GM21528 (cell line): ENCODE measurements at regions not wholly inside any gene's neighbourhood (a gene's known extent, or its start where the extent isn't known, plus 50 kb on each side); places are given as distances from the start of the nearest gene placed in this dataset.
"Not testable (repeated sequence)": the region's sequence is repeated elsewhere in the genome, so short reads cannot be mapped to it uniquely, and the experiment has no call there.

Experiments used
- ATAC-seq: cut with Tn5 transposase; IDR thresholded peaks from one replicate; pipeline ENCODE4 v1.9.1; 2021; ENCODE audit warnings: mild to moderate bottlenecking, moderate library complexity; ENCODE audit not compliant: unreplicated experiment, low FRiP score

- ATAC-seq: no peak
Measured at GRCh38 chr2:150222942-150223341, 264.5 kb downstream of the RND3 start.

GRCh38 chr2:150222379-150222778 lies 265.1 kb downstream of the RND3 start:
- no peak for ATAC-seq

GRCh38 chr2:150219861-150220260 lies 267.6 kb downstream of the RND3 start:
- no peak for ATAC-seq

GRCh38 chr2:150215041-150215440 lies 272.4 kb downstream of the RND3 start:
- ATAC-seq: no peak

GRCh38 chr2:150214626-150215025 lies 272.8 kb downstream of the RND3 start:
- ATAC-seq: no peak

- no peak for ATAC-seq
Measured at GRCh38 chr2:150212722-150213171, 274.7 kb downstream of the RND3 start.

DNA sequence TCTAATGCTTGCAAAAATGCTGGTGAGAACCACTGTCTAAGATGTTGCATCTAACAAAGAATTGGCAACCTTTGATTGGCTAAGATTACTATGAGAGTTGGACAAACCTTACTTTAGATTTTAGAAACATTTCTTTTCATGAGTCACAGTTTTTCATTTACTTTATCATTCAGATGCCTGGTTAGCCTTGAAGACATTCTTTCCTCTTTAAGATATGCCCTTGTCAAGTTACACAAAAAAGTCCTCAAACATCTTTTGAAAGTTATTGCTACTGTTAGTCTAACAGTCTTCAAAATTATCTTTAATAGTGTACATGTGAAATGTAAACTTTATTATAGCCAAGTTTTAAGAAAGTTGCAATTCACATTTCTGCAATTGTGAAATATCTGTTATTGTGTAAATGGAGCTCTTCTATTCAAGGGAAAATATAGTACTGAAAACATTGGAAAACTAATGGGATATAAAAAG lies 276.3 kb downstream of the RND3 start:
- no peak for ATAC-seq

GRCh38 chr2:150209746-150210145 lies 277.7 kb downstream of the RND3 start:
- no peak for ATAC-seq

DNA sequence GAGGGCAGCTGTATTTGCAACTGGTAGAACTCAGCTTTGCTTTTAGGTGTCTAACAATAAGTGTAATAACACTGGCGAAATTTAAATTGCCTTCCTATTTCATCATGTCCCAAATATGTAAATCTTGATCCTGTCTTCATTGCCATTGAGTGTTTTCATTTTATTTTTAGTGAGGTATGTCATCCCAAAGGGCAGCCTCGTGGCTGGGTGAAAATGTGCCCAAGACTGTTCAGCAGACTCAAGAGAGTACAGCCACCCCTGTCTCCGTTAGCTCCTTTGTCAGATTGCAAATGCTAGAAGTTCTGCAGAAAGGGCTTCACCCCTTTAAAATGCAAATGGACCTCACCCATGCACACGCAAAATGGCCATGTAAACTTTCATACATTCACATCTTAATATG lies 278.8 kb downstream of the RND3 start:
- no peak for ATAC-seq

DNA sequence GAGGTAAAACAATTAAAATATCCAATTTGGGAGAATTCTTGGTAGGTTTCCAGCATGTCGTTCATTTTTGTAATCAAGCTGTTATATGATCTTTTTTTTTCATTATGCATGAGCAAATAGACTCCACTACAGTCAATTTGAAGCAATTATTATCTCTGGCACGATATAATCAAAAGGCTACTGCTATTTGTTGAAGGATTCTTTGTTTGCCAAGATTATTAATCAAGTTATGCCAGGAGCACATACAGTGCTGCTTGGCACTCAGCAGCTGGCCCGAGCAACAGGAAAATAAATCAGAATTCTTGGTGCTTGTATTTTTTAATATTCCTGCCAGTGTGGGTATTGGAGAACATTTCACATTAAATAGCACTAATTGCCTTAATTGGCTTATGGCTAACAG lies 279.5 kb downstream of the RND3 start:
- no peak for ATAC-seq

DNA sequence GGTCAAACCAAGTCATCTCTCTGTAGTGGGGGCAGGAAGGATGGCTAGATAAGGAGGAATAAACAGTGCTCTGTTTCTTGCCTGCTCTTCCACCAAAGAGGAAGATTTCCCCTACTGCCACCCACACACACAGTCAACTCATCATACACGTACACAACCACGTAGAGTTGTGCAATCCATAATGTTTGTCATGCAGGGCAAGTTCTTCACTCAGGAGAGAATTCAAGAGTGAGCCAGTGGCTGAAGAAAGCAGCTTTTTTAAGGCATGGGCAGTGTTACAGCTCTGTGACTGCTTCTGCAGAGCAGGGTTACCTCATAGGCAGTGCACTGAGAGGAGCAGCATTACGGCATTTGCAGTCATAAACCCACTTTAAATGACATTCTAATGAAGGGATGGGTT lies 283.0 kb downstream of the RND3 start:
- no peak for ATAC-seq

DNA sequence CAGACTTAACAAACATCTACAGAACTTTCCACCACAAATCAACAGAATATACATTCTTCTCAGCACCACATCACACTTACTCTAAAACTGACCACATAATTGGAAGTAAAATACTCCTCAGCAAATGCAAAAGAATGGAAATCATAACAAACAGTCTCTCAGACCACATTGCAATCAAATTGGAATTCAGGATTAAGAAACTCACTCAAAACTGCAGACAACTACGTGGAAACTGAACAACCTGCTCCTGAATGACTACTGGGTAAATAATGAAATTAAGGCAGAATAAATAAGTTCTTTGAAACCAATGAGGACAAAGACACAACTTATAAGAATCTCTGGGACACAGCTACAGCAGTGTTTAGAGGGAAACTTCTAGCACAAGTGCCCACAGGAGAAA lies 292.7 kb downstream of the RND3 start:
- ATAC-seq: not testable (repeated sequence)

DNA sequence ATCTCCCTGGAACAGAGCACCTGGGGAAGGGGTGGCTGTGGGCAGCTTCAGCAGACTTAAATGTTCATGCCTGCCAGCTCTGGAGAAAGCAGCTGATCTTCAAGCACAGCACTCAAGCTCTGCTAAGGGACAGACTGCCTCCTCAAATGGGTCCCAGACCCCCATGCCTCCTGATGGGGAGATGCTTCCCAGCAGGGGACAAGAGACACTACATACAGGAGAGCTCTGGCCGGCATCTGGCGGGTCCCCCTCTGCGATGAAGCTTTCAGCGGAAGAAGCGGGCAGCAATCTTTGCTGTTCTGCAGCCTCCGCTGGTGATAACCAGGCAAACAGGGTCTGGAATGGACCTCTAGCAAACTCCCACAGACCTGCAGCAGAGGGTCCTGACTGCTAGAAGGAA lies 294.8 kb downstream of the RND3 start:
- ATAC-seq: no peak

GRCh38 chr2:150191349-150191748 lies 296.1 kb downstream of the RND3 start:
- ATAC-seq: no peak

DNA sequence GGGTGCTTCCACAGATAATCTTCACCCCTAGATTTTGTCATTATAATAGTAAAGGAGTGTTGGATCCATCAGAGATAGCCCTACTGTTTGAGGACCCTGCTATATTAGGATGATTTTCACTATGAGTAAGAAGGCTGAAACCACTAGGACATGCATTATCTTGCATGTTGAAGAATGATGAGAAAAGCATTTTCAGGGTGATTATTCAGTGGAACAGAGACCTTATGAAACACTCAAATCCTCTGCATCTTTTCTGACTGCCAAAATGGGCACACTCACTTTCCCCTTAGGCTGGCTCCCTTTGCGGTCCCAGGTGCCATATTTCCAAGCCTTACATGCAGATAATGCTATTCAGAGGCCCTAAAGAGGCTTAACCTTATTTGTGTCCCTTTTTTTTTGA lies 296.9 kb downstream of the RND3 start:
- ATAC-seq: no peak

- ATAC-seq: no peak
Measured at GRCh38 chr2:150188800-150189199, 298.7 kb downstream of the RND3 start.

DNA sequence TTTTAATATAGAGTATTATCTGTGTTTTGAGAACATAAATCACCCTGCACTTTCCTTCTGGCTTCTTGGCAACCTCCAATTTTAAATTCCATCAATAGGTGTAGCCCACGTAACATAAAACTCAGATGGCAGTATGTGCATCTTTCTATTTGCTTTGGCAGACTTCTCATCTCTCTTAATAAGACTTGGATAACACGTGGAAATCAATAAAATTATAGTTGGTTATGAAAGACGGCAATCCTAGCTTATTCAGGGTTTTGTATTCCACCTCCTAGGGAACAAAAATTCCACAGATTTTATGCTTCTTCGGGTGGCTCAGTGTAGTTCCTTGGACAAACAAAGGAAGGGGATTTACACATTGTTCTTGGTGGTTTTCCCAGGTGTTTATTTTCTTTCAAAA lies 299.3 kb downstream of the RND3 start:
- no peak for ATAC-seq

DNA sequence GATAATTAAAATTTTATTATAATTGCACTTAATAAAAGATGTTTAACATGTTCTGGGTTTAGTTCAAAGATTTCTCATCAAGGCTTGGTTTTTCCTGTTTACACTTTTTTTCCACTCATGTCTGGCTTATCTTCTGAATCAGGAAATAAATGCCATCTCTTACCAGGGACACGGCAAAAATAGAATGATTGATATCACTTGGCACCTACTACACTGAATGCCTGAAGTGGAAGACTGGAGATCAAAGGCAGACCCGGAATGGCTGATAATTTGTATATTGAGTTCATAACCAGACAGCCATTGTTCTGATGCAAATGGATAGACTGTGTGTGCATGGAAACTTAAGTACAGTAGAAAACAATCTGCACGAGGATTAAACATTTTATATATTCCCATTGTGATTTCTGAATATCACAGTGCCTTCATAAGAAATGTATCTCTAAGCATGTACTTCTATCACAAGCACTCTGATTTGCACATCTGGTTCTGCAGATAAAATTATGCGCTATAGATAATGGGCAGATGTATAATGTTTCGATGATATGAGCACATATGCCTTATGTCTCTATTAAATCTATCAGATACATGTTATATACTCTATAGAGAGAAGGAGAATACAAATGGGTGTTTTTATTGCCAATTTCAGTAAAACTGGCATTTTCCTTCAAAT lies 304.8 kb downstream of the RND3 start:
- no peak for ATAC-seq

- ATAC-seq: no peak
Measured at GRCh38 chr2:150178591-150178990, 308.9 kb downstream of the RND3 start.

GRCh38 chr2:150174971-150175421 lies 312.5 kb downstream of the RND3 start:
- ATAC-seq: no peak

- ATAC-seq: no peak
Measured at GRCh38 chr2:150174056-150174805, 313.2 kb downstream of the RND3 start.

DNA sequence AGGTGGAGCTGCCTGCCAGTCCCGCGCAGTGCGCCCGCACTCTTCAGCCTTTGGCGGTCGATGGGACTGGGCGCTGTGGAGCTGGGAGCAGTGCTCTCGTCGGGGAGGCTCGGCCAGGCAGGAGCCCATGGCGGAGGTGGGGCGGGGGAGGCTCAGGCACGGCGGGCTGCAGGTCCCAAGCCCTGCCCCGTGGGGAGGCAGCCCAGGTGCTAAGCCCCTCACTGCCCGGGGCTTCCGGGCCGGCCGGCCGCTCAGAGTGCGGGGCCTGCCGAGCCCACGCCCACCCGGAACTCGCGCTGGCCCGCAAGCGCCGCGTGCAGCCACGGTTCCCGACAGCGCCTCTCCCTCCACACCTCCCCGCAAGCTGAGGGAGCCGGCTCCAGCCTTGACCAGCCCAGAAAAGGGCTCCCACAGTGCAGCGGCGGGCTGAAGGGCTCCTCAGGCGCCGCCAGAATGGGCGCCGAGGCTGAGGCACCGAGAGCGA lies 316.4 kb downstream of the RND3 start:
- ATAC-seq: no peak
